Right lobe of liver (tissue), 4 donors: ENCODE measurements at regions not wholly inside any gene's neighbourhood (a gene's known extent, or its start where the extent isn't known, plus 50 kb on each side); places are given as distances from the start of the nearest gene placed in this dataset.

Source experiments
- POLR2A ChIP-seq: fragments of 450-650 bp; IDR thresholded peaks from one replicate; pipeline ENCODE4 v1.6.1; 2017; ENCODE audit warnings: antibody characterized with exemption, mild to moderate bottlenecking
- TF ChIP-seq, protein P1 (sequence below), 4 donors: fragments of 200-600 bp in 3 of 4; fragments of 450-650 bp in 1 of 4; IDR thresholded peaks; one replicate each; pipeline versions ENCODE4 v1.5.1 to v1.8.0; 2016 to 2022; ENCODE audit warnings: antibody characterized with exemption in 4 of 4, mild to moderate bottlenecking in 2 of 4
- donor health status: DM: no; HTN: no; CAD: no.
- donor health status: DM: no; HTN: no; CAD: no.
- donor health status: DM: no; HTN: yes; CAD: no.

- TF ChIP-seq, protein P1, sequence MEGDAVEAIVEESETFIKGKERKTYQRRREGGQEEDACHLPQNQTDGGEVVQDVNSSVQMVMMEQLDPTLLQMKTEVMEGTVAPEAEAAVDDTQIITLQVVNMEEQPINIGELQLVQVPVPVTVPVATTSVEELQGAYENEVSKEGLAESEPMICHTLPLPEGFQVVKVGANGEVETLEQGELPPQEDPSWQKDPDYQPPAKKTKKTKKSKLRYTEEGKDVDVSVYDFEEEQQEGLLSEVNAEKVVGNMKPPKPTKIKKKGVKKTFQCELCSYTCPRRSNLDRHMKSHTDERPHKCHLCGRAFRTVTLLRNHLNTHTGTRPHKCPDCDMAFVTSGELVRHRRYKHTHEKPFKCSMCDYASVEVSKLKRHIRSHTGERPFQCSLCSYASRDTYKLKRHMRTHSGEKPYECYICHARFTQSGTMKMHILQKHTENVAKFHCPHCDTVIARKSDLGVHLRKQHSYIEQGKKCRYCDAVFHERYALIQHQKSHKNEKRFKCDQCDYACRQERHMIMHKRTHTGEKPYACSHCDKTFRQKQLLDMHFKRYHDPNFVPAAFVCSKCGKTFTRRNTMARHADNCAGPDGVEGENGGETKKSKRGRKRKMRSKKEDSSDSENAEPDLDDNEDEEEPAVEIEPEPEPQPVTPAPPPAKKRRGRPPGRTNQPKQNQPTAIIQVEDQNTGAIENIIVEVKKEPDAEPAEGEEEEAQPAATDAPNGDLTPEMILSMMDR (IDR thresholded peaks at IDR 0.05) = no peak
- no peak for TF ChIP-seq POLR2A
These were observed 214.2 kb upstream of the BMPER start for GRCh38 chr7:33691180-33691579.
